IMR-90 (cell line): ENCODE measurements at regions not wholly inside any gene's neighbourhood (a gene's known extent, or its start where the extent isn't known, plus 50 kb on each side); places are given as distances from the start of the nearest gene placed in this dataset.

Experiments used
- ATAC-seq: fragments of 200-7000 bp; cut with Tn5 transposase; 2 replicates; pipeline ENCODE4 v1.9.1; 2020; ENCODE audit warnings: low read depth, mild to moderate bottlenecking, moderate library complexity
- BruUV-seq: library from RNA; stranded (reverse); fragments of 400-500 nt; replicated peaks from 2 replicates; lab custom pipeline; 2021; lab: Mats Ljungman, UMichigan
- CTCF ChIA-PET: fragments of 300-600 bp; formaldehyde crosslinking; extraction: SDS; loops from one replicate; lab custom pipeline; 2021; ENCODE audit warnings: antibody characterized with exemption; lab: Yijun Ruan, JAX
- POLR2A ChIA-PET: fragments of 300-600 bp; sonication (Branson Sonifier 250); formaldehyde crosslinking; loops from one replicate; lab custom pipeline; 2022; ENCODE audit warnings: antibody characterized with exemption; ENCODE audit not compliant: unreplicated experiment; lab: Charles Lee
- DNase-seq: peaks from one replicate; pipeline ENCODE4 v3.0.0; 2013
- H2AFZ ChIP-seq: replicated peaks from 2 replicates; pipeline ENCODE3; 2013; ENCODE audit warnings: low read length, mild to moderate bottlenecking; ENCODE audit not compliant: poor library complexity
- H2AK5ac ChIP-seq: 2 replicates; pipeline ENCODE4 v1.6.1; 2013; ENCODE audit warnings: low read depth, low read length, inconsistent platforms
- H2AK9ac ChIP-seq: replicated peaks from 2 replicates; pipeline ENCODE3; 2013; ENCODE audit warnings: mild to moderate bottlenecking, low read depth, low read length, moderate library complexity; ENCODE audit not compliant: poor library complexity
- H2BK120ac ChIP-seq: 2 replicates; pipeline ENCODE4 v1.6.1; 2013; ENCODE audit warnings: low read depth, low read length, inconsistent platforms
- H2BK15ac ChIP-seq: 3 replicates; pipeline ENCODE4 v1.6.1; 2013; ENCODE audit warnings: low read depth, low read length, inconsistent platforms
- H2BK20ac ChIP-seq: 2 replicates; pipeline ENCODE4 v1.6.1; 2013; ENCODE audit warnings: low read depth, mild to moderate bottlenecking, inconsistent platforms, low read length, moderate library complexity
- H2BK5ac ChIP-seq: 2 replicates; pipeline ENCODE4 v1.6.1; 2013; ENCODE audit warnings: mild to moderate bottlenecking, low read depth, low read length, inconsistent platforms; ENCODE audit not compliant: poor library complexity, severe bottlenecking
- H3K14ac ChIP-seq: replicated peaks from 2 replicates; pipeline ENCODE4 v1.6.1; 2013; ENCODE audit warnings: low read depth, low read length, inconsistent platforms
- H3K18ac ChIP-seq: 2 replicates; pipeline ENCODE4 v1.6.1; 2013; ENCODE audit warnings: low read depth, low read length, control low read depth
- H3K23ac ChIP-seq: 2 replicates; pipeline ENCODE4 v1.6.1; 2013; ENCODE audit warnings: low read depth, low read length, inconsistent platforms
- H3K27ac ChIP-seq: 2 replicates; pipeline ENCODE4 v1.5.1; 2013; ENCODE audit warnings: mild to moderate bottlenecking, control low read depth, low read length; ENCODE audit not compliant: insufficient read depth
- H3K27me3 ChIP-seq: 2 replicates; pipeline ENCODE4 v1.6.1; 2013; ENCODE audit warnings: low read length; ENCODE audit not compliant: control insufficient read depth, insufficient read depth
- H3K36me3 ChIP-seq: 2 replicates; pipeline ENCODE4 v1.6.1; 2013; ENCODE audit warnings: low read length, mixed read lengths; ENCODE audit not compliant: control insufficient read depth, insufficient read depth
- H3K4ac ChIP-seq: 2 replicates; pipeline ENCODE4 v1.6.1; 2013; ENCODE audit warnings: low read depth, low read length, inconsistent platforms
- H3K4me1 ChIP-seq: 2 replicates; pipeline ENCODE4 v1.6.1; 2013; ENCODE audit warnings: low read length, mixed read lengths; ENCODE audit not compliant: control insufficient read depth, insufficient read depth
- H3K4me2 ChIP-seq: 2 replicates; pipeline ENCODE4 v1.6.1; 2013; ENCODE audit warnings: low read depth, mild to moderate bottlenecking, control low read depth, low read length, moderate library complexity
- H3K4me3 ChIP-seq: 2 replicates; pipeline ENCODE4 v1.5.1; 2013; ENCODE audit warnings: low read depth, mild to moderate bottlenecking, control low read depth, low read length, moderate library complexity; ENCODE audit not compliant: insufficient read depth
- H3K56ac ChIP-seq: 2 replicates; pipeline ENCODE4 v1.6.1; 2013; ENCODE audit warnings: low read length, inconsistent platforms; ENCODE audit not compliant: insufficient read depth; ENCODE audit errors: extremely low read depth
- H3K79me1 ChIP-seq, 2 experiments: 2 replicates each; pipeline ENCODE4 v1.6.1; 2013; ENCODE audit warnings: low read length in 2 of 2, inconsistent platforms in 1 of 2, low read depth in 1 of 2
- H3K9ac ChIP-seq: 2 replicates; pipeline ENCODE4 v1.6.1; 2013; ENCODE audit warnings: low read depth, low read length, control low read depth
- H3K9me1 ChIP-seq: 2 replicates; pipeline ENCODE4 v1.6.1; 2013; ENCODE audit warnings: low read length, inconsistent platforms; ENCODE audit not compliant: insufficient read depth
- H3K9me3 ChIP-seq: 2 replicates; pipeline ENCODE4 v1.6.1; 2013; ENCODE audit warnings: low read length; ENCODE audit not compliant: control insufficient read depth, insufficient read depth
- H4K20me1 ChIP-seq: 2 replicates; pipeline ENCODE4 v1.6.1; 2013; ENCODE audit warnings: low read length, inconsistent platforms; ENCODE audit not compliant: insufficient read depth
- H4K5ac ChIP-seq: 2 replicates; pipeline ENCODE4 v1.6.1; 2013; ENCODE audit warnings: mild to moderate bottlenecking, low read depth, low read length, control low read depth
- H4K8ac ChIP-seq, 2 experiments: 2 replicates each; pipeline ENCODE4 v1.6.1; 2013; ENCODE audit warnings: low read depth in 2 of 2, low read length in 2 of 2, control low read depth in 1 of 2, inconsistent platforms in 1 of 2
- H4K91ac ChIP-seq: 2 replicates; pipeline ENCODE4 v1.6.1; 2013; ENCODE audit warnings: low read depth, low read length, inconsistent platforms; ENCODE audit not compliant: insufficient read depth
- BHLHE40 ChIP-seq: fragments of 150-350 bp; IDR thresholded peaks from 2 replicates; pipeline ENCODE4 v1.6.1; 2016; ENCODE audit warnings: mild to moderate bottlenecking, low read depth, low read length
- CEBPB ChIP-seq: IDR thresholded peaks from 2 replicates; pipeline ENCODE4 v1.6.1; 2012; ENCODE audit warnings: low read depth, low read length, improper control_type of control experiment
- CHD1 ChIP-seq: IDR thresholded peaks from 2 replicates; pipeline ENCODE4 v1.6.1; 2012; ENCODE audit warnings: low read depth, low read length, improper control_type of control experiment
- FOS ChIP-seq: fragments of 150-350 bp; IDR thresholded peaks from 2 replicates; pipeline ENCODE4 v1.6.1; 2016; ENCODE audit warnings: low read depth, low read length
- MAFK ChIP-seq: IDR thresholded peaks from 2 replicates; pipeline ENCODE4 v1.6.1; 2012; ENCODE audit warnings: low read depth, low read length, improper control_type of control experiment
- MAZ ChIP-seq: IDR thresholded peaks from 2 replicates; pipeline ENCODE4 v1.6.1; 2012; ENCODE audit warnings: low read depth, mild to moderate bottlenecking, low read length, improper control_type of control experiment, moderate library complexity, borderline replicate concordance
- MXI1 ChIP-seq: IDR thresholded peaks from 2 replicates; pipeline ENCODE4 v1.6.1; 2012; ENCODE audit warnings: low read depth, mild to moderate bottlenecking, low read length, moderate library complexity, borderline replicate concordance
- NFE2L2 ChIP-seq: fragments of 150-350 bp; IDR thresholded peaks from 2 replicates; pipeline ENCODE4 v1.6.1; 2016; ENCODE audit warnings: low read depth, mild to moderate bottlenecking, low read length
- POLR2A ChIP-seq: IDR thresholded peaks from 2 replicates; pipeline ENCODE4 v1.6.1; 2012; ENCODE audit warnings: mild to moderate bottlenecking, low read depth, low read length
- RAD21 ChIP-seq: IDR thresholded peaks from 2 replicates; pipeline ENCODE4 v1.6.1; 2012; ENCODE audit warnings: low read length, improper control_type of control experiment
- RCOR1 ChIP-seq: IDR thresholded peaks from 2 replicates; pipeline ENCODE4 v1.6.1; 2012; ENCODE audit warnings: mild to moderate bottlenecking, low read length, improper control_type of control experiment; ENCODE audit not compliant: insufficient replicate concordance
- RFX5 ChIP-seq: IDR thresholded peaks from 2 replicates; pipeline ENCODE4 v1.8.0; 2012; ENCODE audit warnings: low read depth, mild to moderate bottlenecking, low read length, moderate library complexity
- SMC3 ChIP-seq: fragments of 150-350 bp; IDR thresholded peaks from 2 replicates; pipeline ENCODE4 v1.6.1; 2016; ENCODE audit warnings: low read depth, mild to moderate bottlenecking, antibody characterized with exemption, low read length, moderate library complexity
- WGBS, 2 experiments: methylation state at CpG; one replicate each; pipeline versions ENCODE4 v1.1.5 to v1.1.7; 2013; ENCODE audit warnings: missing lambda C conversion rate in 2 of 2; ENCODE audit not compliant: insufficient read length in 1 of 2; ENCODE audit errors: extremely low coverage in 2 of 2; 5-methylcytosine and 5-hydroxymethylcytosine counted together
- dilution Hi-C: fragments of 300-500 bp; cut with HindIII; formaldehyde crosslinking; loops from one replicate; pipeline ENCODE4 v1.14.3; 2018; ENCODE audit warnings: low sequenced_read_pairs; ENCODE audit not compliant: unreplicated experiment
- in situ Hi-C: fragments of 300-500 bp; cut with MboI; formaldehyde crosslinking; loops from 3 replicates; pipeline ENCODE4 v1.14.3; 2019; ENCODE audit warnings: low sequenced_read_pairs, inconsistent platforms, mixed read lengths
- intact Hi-C: fragments of 100-400 bp; cut with micrococcal nuclease; formaldehyde crosslinking; loops from 2 replicates; pipeline ENCODE4 v1.10.0; 2022
- TF ChIP-seq, protein P1 (sequence below): fragments of 150-350 bp; IDR thresholded peaks from 2 replicates; pipeline ENCODE4 v1.6.1; 2016; ENCODE audit warnings: low read depth, mild to moderate bottlenecking, low read length, moderate library complexity, borderline replicate concordance
- TF ChIP-seq, protein P2 (sequence below): fragments of 150-350 bp; IDR thresholded peaks from 2 replicates; pipeline ENCODE4 v1.6.1; 2017; ENCODE audit warnings: mild to moderate bottlenecking, antibody characterized with exemption, low read length, low read depth
- TF ChIP-seq, protein P3 (sequence below): conservative IDR thresholded peaks from 2 replicates; pipeline ENCODE4 v1.5.1; 2012; ENCODE audit warnings: mild to moderate bottlenecking, low read depth, low read length, improper control_type of control experiment

DNA sequence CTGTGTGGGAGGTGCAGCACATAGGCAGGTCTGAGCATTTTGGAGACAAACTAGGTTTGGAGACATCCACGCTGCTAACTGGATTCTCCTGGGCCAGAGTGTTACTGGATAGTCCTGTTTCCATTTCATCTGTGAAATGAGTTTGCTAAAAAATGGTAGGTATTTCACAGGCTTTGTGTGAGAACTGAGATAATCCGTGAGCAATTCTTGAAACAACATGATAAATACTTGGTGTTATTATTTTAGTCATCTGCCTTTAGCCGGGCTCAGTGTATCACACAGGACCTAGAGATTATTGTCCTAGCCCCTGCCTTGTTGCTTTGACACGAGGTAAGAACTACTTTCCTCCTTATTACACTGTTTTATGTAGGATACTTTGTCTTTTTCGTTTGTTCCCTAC lies 63.0 kb downstream of the PRR18 start:
- Histone ChIP-seq H3K27ac (no peak overlapping the region), H2AFZ (no peak overlapping the region), H4K5ac (no peak overlapping the region), H3K23ac (no peak overlapping the region), H3K79me1 (no peaks in the 10 kb centered on the region), H4K20me1 (no peaks in the 10 kb centered on the region), H3K9me3 (no peaks in the 10 kb centered on the region), H3K18ac (no peak overlapping the region), H2AK9ac (no peak overlapping the region), H2BK5ac (no peak overlapping the region), H3K4me3 (no peak overlapping the region), H3K4me1 (no peaks in the 10 kb centered on the region), H3K36me3 (no peaks in the 10 kb centered on the region), H3K56ac (no peak overlapping the region), H3K27me3 (peaks cover 19% of the 10 kb centered on the region), H2AK5ac (no peak overlapping the region), H2BK20ac (no peak overlapping the region), H3K9me1 (no peaks in the 10 kb centered on the region), H3K4me2 (no peak overlapping the region), H3K4ac (no peak overlapping the region), H2BK120ac (no peak overlapping the region), H2BK15ac (no peak overlapping the region), H3K9ac (no peak overlapping the region), H4K91ac (no peak overlapping the region), H3K14ac (no peak overlapping the region), H4K8ac (no peak overlapping the region)
- intact Hi-C loops = no loop called here
- DNase-seq = no peak
- ChIA-PET POLR2A (no interaction called here), CTCF (interaction anchor here (1.0 kb wide), 1 partner anchor 10 kb away, joined by 3 read pairs; no protein-coding TSS in a partner anchor)
- BruUV-seq = no TSS peak
- TF ChIP-seq MXI1 (no peak), POLR2A (no peak), RAD21 (no peak), NFE2L2 (no peak), SMC3 (no peak), FOS (no peak), MAZ (no peak), CHD1 (no peak), RFX5 (no peak), RCOR1 (no peak), BHLHE40 (no peak), CEBPB (no peak), MAFK (no peak)
- TF ChIP-seq, protein P1, sequence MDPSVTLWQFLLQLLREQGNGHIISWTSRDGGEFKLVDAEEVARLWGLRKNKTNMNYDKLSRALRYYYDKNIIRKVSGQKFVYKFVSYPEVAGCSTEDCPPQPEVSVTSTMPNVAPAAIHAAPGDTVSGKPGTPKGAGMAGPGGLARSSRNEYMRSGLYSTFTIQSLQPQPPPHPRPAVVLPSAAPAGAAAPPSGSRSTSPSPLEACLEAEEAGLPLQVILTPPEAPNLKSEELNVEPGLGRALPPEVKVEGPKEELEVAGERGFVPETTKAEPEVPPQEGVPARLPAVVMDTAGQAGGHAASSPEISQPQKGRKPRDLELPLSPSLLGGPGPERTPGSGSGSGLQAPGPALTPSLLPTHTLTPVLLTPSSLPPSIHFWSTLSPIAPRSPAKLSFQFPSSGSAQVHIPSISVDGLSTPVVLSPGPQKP = no peak
- TF ChIP-seq, protein P2, sequence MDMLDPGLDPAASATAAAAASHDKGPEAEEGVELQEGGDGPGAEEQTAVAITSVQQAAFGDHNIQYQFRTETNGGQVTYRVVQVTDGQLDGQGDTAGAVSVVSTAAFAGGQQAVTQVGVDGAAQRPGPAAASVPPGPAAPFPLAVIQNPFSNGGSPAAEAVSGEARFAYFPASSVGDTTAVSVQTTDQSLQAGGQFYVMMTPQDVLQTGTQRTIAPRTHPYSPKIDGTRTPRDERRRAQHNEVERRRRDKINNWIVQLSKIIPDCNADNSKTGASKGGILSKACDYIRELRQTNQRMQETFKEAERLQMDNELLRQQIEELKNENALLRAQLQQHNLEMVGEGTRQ = no peak
- TF ChIP-seq, protein P3, sequence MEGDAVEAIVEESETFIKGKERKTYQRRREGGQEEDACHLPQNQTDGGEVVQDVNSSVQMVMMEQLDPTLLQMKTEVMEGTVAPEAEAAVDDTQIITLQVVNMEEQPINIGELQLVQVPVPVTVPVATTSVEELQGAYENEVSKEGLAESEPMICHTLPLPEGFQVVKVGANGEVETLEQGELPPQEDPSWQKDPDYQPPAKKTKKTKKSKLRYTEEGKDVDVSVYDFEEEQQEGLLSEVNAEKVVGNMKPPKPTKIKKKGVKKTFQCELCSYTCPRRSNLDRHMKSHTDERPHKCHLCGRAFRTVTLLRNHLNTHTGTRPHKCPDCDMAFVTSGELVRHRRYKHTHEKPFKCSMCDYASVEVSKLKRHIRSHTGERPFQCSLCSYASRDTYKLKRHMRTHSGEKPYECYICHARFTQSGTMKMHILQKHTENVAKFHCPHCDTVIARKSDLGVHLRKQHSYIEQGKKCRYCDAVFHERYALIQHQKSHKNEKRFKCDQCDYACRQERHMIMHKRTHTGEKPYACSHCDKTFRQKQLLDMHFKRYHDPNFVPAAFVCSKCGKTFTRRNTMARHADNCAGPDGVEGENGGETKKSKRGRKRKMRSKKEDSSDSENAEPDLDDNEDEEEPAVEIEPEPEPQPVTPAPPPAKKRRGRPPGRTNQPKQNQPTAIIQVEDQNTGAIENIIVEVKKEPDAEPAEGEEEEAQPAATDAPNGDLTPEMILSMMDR = no peak
- no peak for ATAC-seq
- in situ Hi-C loops = no loop called here
- dilution Hi-C loops = no loop called here
- WGBS, 2 experiments = 60% methylated on average over 1 of the region's 5 CpGs; no CpG with 5 or more reads in 1 of the 2 experiments
